HEK293T (cell line): ENCODE measurements at regions not wholly inside any gene's neighbourhood (a gene's known extent, or its start where the extent isn't known, plus 50 kb on each side); places are given as distances from the start of the nearest gene placed in this dataset.

Source experiments
- BHLHE40 ChIP-seq: fragments of 450-650 bp; IDR thresholded peaks from 2 replicates; pipeline ENCODE4 v1.6.1; 2016; ENCODE audit warnings: mild to moderate bottlenecking, moderate library complexity, borderline replicate concordance
- FOXA1 ChIP-seq: fragments of 450-650 bp; IDR thresholded peaks from 2 replicates; pipeline ENCODE4 v1.6.1; 2016; ENCODE audit warnings: mild to moderate bottlenecking

GRCh38 chr5:62954578-62954977 lies 376.0 kb downstream of the LRRC70 start:
- TF ChIP-seq FOXA1 = no peak
- TF ChIP-seq BHLHE40 = no peak
